Ovary (tissue), 3 donors: ENCODE measurements at regions not wholly inside any gene's neighbourhood (a gene's known extent, or its start where the extent isn't known, plus 50 kb on each side); places are given as distances from the start of the nearest gene placed in this dataset.

Experiments used
- EP300 ChIP-seq: sonication (generic); formaldehyde crosslinking; IDR thresholded peaks from one replicate; pipeline ENCODE4 v1.6.1; 2017; ENCODE audit warnings: antibody characterized with exemption
- POLR2A ChIP-seq: fragments of 450-650 bp; IDR thresholded peaks from one replicate; pipeline ENCODE4 v1.6.1; 2017; ENCODE audit warnings: antibody characterized with exemption, mild to moderate bottlenecking, moderate library complexity
- TF ChIP-seq, protein P1 (sequence below), 3 donors: fragments of 450-650 bp in 2 of 3; fragments of 200-600 bp in 1 of 3; IDR thresholded peaks; one replicate each; pipeline versions ENCODE4 v1.5.1 to v1.8.0; 2016 to 2022; ENCODE audit warnings: antibody characterized with exemption in 3 of 3, mild to moderate bottlenecking in 1 of 3
- donor health status: DM: no; HTN: no; CAD: no.

DNA sequence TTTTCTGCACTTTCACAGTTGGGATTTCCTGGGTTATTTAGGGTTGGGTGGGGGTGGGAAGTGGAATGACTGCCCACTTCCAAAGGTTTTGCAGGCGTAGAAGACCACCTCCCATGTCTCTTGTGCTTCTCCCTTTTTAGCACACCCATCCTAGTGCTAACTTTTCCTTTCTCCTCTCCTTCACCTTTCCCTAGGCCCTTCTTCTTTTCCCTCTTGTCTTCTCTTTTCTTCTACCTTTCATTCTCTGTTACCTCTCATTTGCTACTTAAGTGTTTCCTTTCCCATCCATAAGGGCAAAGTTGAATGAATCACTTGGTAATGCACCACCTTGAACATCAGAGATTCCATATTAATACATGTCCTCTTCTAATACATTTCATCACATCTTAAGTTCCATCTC lies 105.0 kb upstream of the ZNF184 start:
- TF ChIP-seq, protein P1, sequence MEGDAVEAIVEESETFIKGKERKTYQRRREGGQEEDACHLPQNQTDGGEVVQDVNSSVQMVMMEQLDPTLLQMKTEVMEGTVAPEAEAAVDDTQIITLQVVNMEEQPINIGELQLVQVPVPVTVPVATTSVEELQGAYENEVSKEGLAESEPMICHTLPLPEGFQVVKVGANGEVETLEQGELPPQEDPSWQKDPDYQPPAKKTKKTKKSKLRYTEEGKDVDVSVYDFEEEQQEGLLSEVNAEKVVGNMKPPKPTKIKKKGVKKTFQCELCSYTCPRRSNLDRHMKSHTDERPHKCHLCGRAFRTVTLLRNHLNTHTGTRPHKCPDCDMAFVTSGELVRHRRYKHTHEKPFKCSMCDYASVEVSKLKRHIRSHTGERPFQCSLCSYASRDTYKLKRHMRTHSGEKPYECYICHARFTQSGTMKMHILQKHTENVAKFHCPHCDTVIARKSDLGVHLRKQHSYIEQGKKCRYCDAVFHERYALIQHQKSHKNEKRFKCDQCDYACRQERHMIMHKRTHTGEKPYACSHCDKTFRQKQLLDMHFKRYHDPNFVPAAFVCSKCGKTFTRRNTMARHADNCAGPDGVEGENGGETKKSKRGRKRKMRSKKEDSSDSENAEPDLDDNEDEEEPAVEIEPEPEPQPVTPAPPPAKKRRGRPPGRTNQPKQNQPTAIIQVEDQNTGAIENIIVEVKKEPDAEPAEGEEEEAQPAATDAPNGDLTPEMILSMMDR (IDR thresholded peaks at IDR 0.05) = no peak
- TF ChIP-seq EP300 (no peak), POLR2A (no peak)
